ENCODE measurements at regions not wholly inside any gene's neighbourhood (a gene's known extent, or its start where the extent isn't known, plus 50 kb on each side); places are given as distances from the start of the nearest gene placed in this dataset.

DNA sequence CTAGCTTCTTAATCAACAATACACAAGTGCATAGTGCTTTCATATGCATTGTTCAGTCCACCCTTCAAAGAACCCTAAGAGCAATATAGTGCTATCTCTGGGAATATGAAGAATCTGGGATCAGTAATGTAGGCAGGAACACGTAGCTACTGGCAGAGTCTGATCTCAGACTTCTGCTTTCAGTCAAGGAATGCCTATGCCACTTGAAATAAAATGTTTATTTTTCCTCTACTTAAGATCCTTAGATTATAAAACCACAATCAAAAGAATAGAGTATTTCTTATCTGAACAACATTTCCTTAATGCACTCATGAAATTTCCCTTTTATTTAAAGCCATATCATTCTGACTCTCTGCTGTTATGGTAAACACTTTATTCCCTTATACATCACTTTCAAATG is 1407.8 kb upstream of the C9orf72 start:
- no peak for TF ChIP-seq SMC3 (IDR thresholded peaks at IDR 0.05; ENCODE audit: low read depth, low read length)
- no peak for TF ChIP-seq CEBPB (IDR thresholded peaks at IDR 0.05; ENCODE audit: low read depth, low read length)
- TF ChIP-seq, protein P1, sequence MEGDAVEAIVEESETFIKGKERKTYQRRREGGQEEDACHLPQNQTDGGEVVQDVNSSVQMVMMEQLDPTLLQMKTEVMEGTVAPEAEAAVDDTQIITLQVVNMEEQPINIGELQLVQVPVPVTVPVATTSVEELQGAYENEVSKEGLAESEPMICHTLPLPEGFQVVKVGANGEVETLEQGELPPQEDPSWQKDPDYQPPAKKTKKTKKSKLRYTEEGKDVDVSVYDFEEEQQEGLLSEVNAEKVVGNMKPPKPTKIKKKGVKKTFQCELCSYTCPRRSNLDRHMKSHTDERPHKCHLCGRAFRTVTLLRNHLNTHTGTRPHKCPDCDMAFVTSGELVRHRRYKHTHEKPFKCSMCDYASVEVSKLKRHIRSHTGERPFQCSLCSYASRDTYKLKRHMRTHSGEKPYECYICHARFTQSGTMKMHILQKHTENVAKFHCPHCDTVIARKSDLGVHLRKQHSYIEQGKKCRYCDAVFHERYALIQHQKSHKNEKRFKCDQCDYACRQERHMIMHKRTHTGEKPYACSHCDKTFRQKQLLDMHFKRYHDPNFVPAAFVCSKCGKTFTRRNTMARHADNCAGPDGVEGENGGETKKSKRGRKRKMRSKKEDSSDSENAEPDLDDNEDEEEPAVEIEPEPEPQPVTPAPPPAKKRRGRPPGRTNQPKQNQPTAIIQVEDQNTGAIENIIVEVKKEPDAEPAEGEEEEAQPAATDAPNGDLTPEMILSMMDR (conservative IDR thresholded peaks at IDR 0.05; ENCODE audit: low read depth, low read length): no peak
- TF ChIP-seq, protein P2, sequence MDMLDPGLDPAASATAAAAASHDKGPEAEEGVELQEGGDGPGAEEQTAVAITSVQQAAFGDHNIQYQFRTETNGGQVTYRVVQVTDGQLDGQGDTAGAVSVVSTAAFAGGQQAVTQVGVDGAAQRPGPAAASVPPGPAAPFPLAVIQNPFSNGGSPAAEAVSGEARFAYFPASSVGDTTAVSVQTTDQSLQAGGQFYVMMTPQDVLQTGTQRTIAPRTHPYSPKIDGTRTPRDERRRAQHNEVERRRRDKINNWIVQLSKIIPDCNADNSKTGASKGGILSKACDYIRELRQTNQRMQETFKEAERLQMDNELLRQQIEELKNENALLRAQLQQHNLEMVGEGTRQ (IDR thresholded peaks at IDR 0.05; ENCODE audit: low read depth, low read length): no peak
- TF ChIP-seq RAD21 (IDR thresholded peaks at IDR 0.05; ENCODE audit: low read length): no peak
- TF ChIP-seq POLR2A (IDR thresholded peaks at IDR 0.05; ENCODE audit: low read depth, low read length): no peak
- no peak for TF ChIP-seq RFX5 (IDR thresholded peaks at IDR 0.05; ENCODE audit: low read depth, low read length)
- no peak for TF ChIP-seq MAZ (IDR thresholded peaks at IDR 0.05; ENCODE audit: borderline replicate concordance, low read depth, low read length)
- no peak for TF ChIP-seq FOS (IDR thresholded peaks at IDR 0.05; ENCODE audit: low read depth, low read length)
- TF ChIP-seq MAFK (IDR thresholded peaks at IDR 0.05; ENCODE audit: low read depth, low read length): no peak
- TF ChIP-seq, protein P3, sequence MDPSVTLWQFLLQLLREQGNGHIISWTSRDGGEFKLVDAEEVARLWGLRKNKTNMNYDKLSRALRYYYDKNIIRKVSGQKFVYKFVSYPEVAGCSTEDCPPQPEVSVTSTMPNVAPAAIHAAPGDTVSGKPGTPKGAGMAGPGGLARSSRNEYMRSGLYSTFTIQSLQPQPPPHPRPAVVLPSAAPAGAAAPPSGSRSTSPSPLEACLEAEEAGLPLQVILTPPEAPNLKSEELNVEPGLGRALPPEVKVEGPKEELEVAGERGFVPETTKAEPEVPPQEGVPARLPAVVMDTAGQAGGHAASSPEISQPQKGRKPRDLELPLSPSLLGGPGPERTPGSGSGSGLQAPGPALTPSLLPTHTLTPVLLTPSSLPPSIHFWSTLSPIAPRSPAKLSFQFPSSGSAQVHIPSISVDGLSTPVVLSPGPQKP (IDR thresholded peaks at IDR 0.05; ENCODE audit: borderline replicate concordance, low read depth, low read length): no peak
- no peak for TF ChIP-seq NFE2L2 (IDR thresholded peaks at IDR 0.05; ENCODE audit: low read depth, low read length)
- no peak for TF ChIP-seq MXI1 (IDR thresholded peaks at IDR 0.05; ENCODE audit: borderline replicate concordance, low read depth, low read length)
